ENCODE measurements at regions not wholly inside any gene's neighbourhood (a gene's known extent, or its start where the extent isn't known, plus 50 kb on each side); places are given as distances from the start of the nearest gene placed in this dataset.

DNA sequence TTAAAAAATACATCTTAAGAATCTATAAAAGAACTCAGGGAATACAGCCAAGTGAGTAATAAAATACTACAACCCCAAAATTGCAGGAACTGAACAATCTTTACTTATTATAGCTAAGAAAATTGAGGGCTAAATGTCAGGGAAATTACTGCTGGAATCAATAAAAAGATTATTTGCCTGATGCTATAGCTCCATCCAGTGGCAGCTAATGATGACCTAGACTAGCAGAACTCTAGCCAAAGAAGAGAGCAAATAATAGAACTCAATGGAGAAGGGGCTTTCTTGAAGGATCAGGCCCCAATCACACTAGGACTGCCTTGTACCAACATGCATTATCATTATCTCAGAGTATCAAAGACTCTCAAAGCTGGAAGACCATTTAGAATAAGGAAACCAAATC is 85.0 kb upstream of the FAM241A start:
- no peak for TF ChIP-seq ZNF274 (IDR thresholded peaks at IDR 0.05; ENCODE audit: low read depth, low read length)
- no peak for TF ChIP-seq YY1 (IDR thresholded peaks at IDR 0.05; ENCODE audit: insufficient read depth, insufficient read length)
- no peak for TF ChIP-seq SUZ12 (IDR thresholded peaks at IDR 0.05; ENCODE audit: extremely low read depth, insufficient read depth, insufficient read length)

Data from NT2/D1 (cell line).